OCI-LY1 (cell line): ENCODE measurements at regions not wholly inside any gene's neighbourhood (a gene's known extent, or its start where the extent isn't known, plus 50 kb on each side); places are given as distances from the start of the nearest gene placed in this dataset.
"Not testable (repeated sequence)": the region's sequence is repeated elsewhere in the genome, so short reads cannot be mapped to it uniquely, and the experiment has no call there.

Experiments used
- CTCF ChIP-seq: fragments of 200-600 bp; sonication (generic), shearing (Covaris generic); IDR thresholded peaks from 2 replicates; pipeline ENCODE4 v1.5.1; 2017; ENCODE audit warnings: mild to moderate bottlenecking, antibody characterized with exemption, low read length, moderate library complexity, mixed read lengths
- EZH2 ChIP-seq: fragments of 200-600 bp; sonication (generic), shearing (Covaris generic); IDR thresholded peaks from 2 replicates; pipeline ENCODE4 v1.8.0; 2017; ENCODE audit warnings: borderline replicate concordance, mixed run types, mild to moderate bottlenecking, antibody characterized with exemption, low read length, moderate library complexity, mixed read lengths

- not testable (repeated sequence) for TF ChIP-seq EZH2, CTCF
These were observed 412.2 kb upstream of the SMIM21 start for GRCh38 chr18:75839686-75840085.
